Fibroblast of lung (primary cell): ENCODE measurements at regions not wholly inside any gene's neighbourhood (a gene's known extent, or its start where the extent isn't known, plus 50 kb on each side); places are given as distances from the start of the nearest gene placed in this dataset.

Experiments used
- DNase-seq, 2 donors: peaks; one replicate each; pipeline versions ENCODE4 v3.0.0 to v3.0.0-alpha.2; 2010; ENCODE audit warnings: low read depth in 2 of 2
- H2AFZ ChIP-seq: 2 replicates; pipeline ENCODE4 v1.5.1; 2012; ENCODE audit warnings: low read length, control low read depth, inconsistent platforms
- H3K27ac ChIP-seq: 2 replicates; pipeline ENCODE4 v1.5.1; 2011; ENCODE audit warnings: low read length, control low read depth; ENCODE audit not compliant: insufficient read depth
- H3K27me3 ChIP-seq: 2 replicates; pipeline ENCODE4 v1.5.1; 2011; ENCODE audit warnings: mild to moderate bottlenecking, low read length; ENCODE audit not compliant: control insufficient read depth, insufficient read depth
- H3K36me3 ChIP-seq: 2 replicates; pipeline ENCODE4 v1.5.1; 2011; ENCODE audit warnings: low read length; ENCODE audit not compliant: control insufficient read depth, insufficient read depth
- H3K4me1 ChIP-seq: 2 replicates; pipeline ENCODE4 v1.5.1; 2011; ENCODE audit warnings: low read length; ENCODE audit not compliant: control insufficient read depth, insufficient read depth; ENCODE audit errors: extremely low read depth
- H3K4me2 ChIP-seq: 2 replicates; pipeline ENCODE4 v1.5.1; 2011; ENCODE audit warnings: low read length, control low read depth; ENCODE audit not compliant: insufficient read depth; ENCODE audit errors: extremely low read depth
- H3K4me3 ChIP-seq, 4 experiments: fragments of 200-600 bp in 1 of 4; sonication (generic) in 1 of 4; replicated peaks in 1 of 4; 2 replicates each; pipeline ENCODE4 v1.5.1; 2011 to 2016; ENCODE audit warnings: low read length in 4 of 4, low read depth in 3 of 4, mild to moderate bottlenecking in 3 of 4, control low read depth in 2 of 4, inconsistent platforms in 1 of 4, mixed read lengths in 1 of 4; ENCODE audit not compliant: insufficient read depth in 1 of 4; ENCODE audit errors: control extremely low read depth in 1 of 4
- H3K79me2 ChIP-seq: 2 replicates; pipeline ENCODE4 v1.5.1; 2012; ENCODE audit warnings: mild to moderate bottlenecking, low read length, inconsistent platforms; ENCODE audit not compliant: control insufficient read depth, insufficient read depth
- H3K9ac ChIP-seq: 2 replicates; pipeline ENCODE4 v1.5.1; 2011; ENCODE audit warnings: mild to moderate bottlenecking, low read length, control low read depth; ENCODE audit not compliant: insufficient read depth
- H3K9me3 ChIP-seq: 2 replicates; pipeline ENCODE4 v1.5.1; 2012; ENCODE audit warnings: low read depth, low read length; ENCODE audit not compliant: control insufficient read depth, insufficient read depth
- H4K20me1 ChIP-seq: 2 replicates; pipeline ENCODE4 v1.5.1; 2011; ENCODE audit warnings: low read length; ENCODE audit not compliant: control insufficient read depth, insufficient read depth; ENCODE audit errors: extremely low read depth
- CTCF ChIP-seq, 2 donors: IDR thresholded peaks in 1 of 2; conservative IDR thresholded peaks in 1 of 2; 1 replicate in 1 of 2; 2 replicates in 1 of 2; pipeline ENCODE4 v1.5.1; 2011 to 2012; ENCODE audit warnings: low read length in 2 of 2, control low read depth in 1 of 2, inconsistent platforms in 1 of 2, low read depth in 1 of 2, mild to moderate bottlenecking in 1 of 2
- EZH2 ChIP-seq: IDR thresholded peaks from 2 replicates; pipeline ENCODE4 v1.5.1; 2012; ENCODE audit warnings: low read length, control low read depth, mild to moderate bottlenecking; ENCODE audit errors: missing control alignments

- H3K27me3 ChIP-seq = peaks cover 4% of the 10 kb centered on the region
- H3K4me1 ChIP-seq = no peaks in the 10 kb centered on the region
- H3K27ac ChIP-seq = no peak overlapping the region
- H3K4me2 ChIP-seq = no peak overlapping the region
- H3K79me2 ChIP-seq = no peaks in the 10 kb centered on the region
- no peaks in the 10 kb centered on the region for H4K20me1 ChIP-seq
- no peak for DNase-seq
- H2AFZ ChIP-seq = no peak overlapping the region
- H3K9ac ChIP-seq = no peak overlapping the region
- H3K36me3 ChIP-seq = no peaks in the 10 kb centered on the region
- no peak overlapping the region for H3K4me3 ChIP-seq
- H3K9me3 ChIP-seq = no peaks in the 10 kb centered on the region
- TF ChIP-seq EZH2 (no peak), CTCF (conservative IDR thresholded peaks at IDR 0.05 in 1 of 2, IDR thresholded peaks at IDR 0.05 in 1 of 2; ENCODE audit: low read depth in 1 of 2, low read length in 2 of 2) (no peak)
These were observed 50.5 kb upstream of the CEP83 start for GRCh38 chr12:94510128-94510527.
